Adrenal gland (tissue), 5 donors: ENCODE measurements at regions not wholly inside any gene's neighbourhood (a gene's known extent, or its start where the extent isn't known, plus 50 kb on each side); places are given as distances from the start of the nearest gene placed in this dataset.

ENCODE experiments used
- CTCF ChIP-seq, 6 experiments: fragments of 450-650 bp in 4 of 6; fragments of 200-600 bp in 2 of 6; sonication (generic) in 1 of 6; IDR thresholded peaks; 1 replicate in 5 of 6; 2 replicates in 1 of 6; pipeline versions ENCODE4 v1.5.1 to v1.8.0; 2016 to 2021; ENCODE audit warnings: antibody characterized with exemption in 6 of 6, mild to moderate bottlenecking in 2 of 6, moderate library complexity in 1 of 6
- POLR2A ChIP-seq, 2 donors: fragments of 450-650 bp; IDR thresholded peaks; one replicate each; pipeline ENCODE4 v1.6.1; 2017; ENCODE audit warnings: antibody characterized with exemption in 2 of 2, mild to moderate bottlenecking in 2 of 2, moderate library complexity in 1 of 2
- donor health status: DM: no; HTN: no; CAD: no.

DNA sequence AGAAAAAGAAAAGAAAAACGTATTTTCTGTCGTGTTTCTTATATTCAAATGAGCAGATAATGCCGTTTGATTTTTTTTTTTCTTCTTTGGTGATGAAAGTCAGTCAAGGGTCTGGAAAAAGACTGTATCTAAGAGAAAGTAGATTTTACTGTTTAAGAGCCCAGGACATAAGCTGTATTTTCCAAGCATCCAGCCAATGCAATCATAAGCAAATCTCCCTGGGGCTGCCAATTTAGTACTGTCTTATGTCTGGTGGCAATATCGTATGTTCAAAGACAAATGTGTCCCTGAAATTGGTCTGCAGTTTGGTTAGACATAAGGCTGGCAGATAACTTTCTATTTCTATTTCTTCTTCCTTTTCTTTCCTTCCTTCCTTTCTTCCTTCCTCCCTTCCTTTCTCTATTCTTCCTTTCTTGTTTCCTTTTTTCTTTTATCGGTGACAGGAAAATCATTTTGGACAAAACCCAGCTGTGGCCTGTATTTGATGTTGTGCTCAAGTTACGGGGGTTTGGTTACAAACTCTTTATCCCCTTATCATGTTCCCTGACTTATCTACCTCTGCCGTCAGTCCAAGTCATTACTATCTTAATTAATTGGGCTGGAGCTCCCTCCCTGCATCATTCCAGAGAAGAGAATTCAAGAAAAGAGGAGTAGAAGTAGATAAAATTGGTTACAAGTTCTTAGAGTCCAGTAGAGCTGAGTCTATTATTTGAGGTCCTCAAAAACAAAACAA is 683.4 kb upstream of the FSHR start:
- TF ChIP-seq CTCF (IDR thresholded peaks at IDR 0.05) = no peak
- no peak for TF ChIP-seq POLR2A (IDR thresholded peaks at IDR 0.05)
